G401 (cell line): ENCODE measurements at regions not wholly inside any gene's neighbourhood (a gene's known extent, or its start where the extent isn't known, plus 50 kb on each side); places are given as distances from the start of the nearest gene placed in this dataset.

Experiments
- DNase-seq: peaks from one replicate; pipeline ENCODE4 v3.0.0-alpha.2; 2015; ENCODE audit warnings: low spot score
- in situ Hi-C: cut with HindIII; loops from 2 replicates; pipeline ENCODE4 v1.10.0; 2016; ENCODE audit warnings: low sequenced_read_pairs, mixed read lengths

DNA sequence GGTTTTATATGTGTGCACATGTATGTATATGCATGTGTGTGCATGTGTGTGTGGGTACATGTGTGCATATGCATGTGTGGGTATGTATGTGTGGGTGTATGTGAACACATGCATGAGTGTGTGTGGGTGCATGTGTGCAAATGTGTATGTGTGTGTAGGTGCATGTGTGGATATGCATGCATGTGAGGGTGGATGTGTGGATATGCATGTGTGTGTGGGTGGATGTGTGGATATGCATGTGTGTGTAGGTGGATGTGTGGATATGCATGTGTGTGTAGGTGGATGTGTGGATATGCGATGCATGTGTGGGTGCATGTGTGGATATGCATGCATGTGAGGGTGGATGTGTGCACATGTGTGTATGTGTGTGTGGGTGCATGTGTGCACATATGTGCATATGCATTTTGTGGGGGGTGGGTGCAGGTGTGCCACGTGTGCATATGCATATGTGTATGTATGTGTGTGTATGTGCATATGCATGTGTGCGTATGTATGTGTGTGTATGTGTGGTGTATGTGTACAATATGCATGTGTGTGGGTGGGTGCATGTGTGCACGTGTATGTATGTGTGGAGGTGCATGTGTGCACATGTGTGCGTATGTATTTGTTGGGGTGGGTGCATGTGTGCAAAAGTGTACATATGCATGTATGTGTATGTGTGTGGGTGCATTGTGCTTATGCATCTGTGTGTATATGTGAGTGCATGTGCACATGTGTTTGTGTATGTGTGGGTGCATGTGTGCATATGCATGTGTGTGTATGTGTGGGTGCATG, 144.2 kb downstream of the GAS1 start:
- DNase-seq: no peak
- in situ Hi-C loops: no loop called here

DNA sequence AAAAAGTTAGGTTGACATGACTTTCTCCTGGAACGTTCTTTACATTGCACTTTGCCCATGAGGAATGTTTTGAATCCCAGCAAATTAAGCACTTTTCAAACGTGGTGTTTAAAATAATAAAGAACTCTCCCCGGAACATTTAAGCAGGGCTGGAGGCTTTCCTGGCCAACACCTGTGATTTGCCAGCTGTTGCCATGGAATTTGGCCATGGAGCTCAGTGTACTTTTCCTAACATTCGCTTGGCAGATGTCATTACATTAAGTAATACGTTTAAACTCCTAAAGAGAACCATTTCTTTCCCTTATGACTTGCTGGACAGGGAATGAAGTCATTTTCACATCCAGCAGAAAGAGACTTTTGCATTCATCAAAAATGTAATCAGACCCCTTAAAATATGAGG, 146.1 kb downstream of the GAS1 start:
- in situ Hi-C loops: no loop called here
- DNase-seq: no peak

GRCh38 chr9:86800681-86801080, 146.6 kb downstream of the GAS1 start:
- DNase-seq: no peak
- in situ Hi-C loops: no loop called here

DNA sequence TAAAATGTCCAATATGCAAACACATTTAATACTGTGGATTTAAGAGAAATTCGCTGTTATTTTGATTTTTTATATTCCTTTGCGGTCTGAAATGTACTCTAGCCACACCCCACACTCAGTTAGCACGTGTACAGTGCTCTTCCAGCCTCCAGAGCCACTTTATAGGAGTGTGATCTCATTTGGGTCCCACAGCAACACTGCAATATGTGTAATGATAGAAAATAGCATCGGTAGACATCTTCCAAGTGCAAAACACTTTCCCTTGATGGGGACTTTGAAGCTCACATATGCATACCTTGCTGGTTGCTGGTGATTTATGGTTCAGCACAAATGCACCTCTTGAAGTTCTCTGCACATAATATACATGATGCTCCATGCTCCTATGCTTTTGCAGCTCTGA, 148.3 kb downstream of the GAS1 start:
- in situ Hi-C loops: no loop called here
- no peak for DNase-seq

DNA sequence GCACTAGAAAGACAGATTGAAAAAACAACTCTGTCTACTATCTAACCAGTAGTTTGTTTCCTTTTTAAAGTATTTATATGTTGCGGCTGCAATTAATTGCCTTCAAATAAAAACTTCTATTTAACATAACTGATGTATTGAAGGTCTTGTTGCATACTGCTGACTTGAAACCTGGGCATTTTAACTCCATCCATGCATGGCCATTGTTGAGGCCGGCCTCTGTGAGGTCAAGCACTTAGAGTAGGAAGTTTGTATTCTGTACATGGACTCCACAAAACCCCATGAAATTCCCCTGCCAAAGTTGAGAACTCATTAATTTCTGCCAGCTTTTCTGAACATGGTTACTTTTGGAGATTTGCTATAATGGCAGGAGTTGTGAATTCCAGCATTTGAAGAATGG, 150.6 kb downstream of the GAS1 start:
- DNase-seq: no peak
- in situ Hi-C loops: no loop called here

- in situ Hi-C loops: no loop called here
Measured at GRCh38 chr9:86795823-86796553, 151.3 kb downstream of the GAS1 start.

GRCh38 chr9:86795047-86795442, 152.3 kb downstream of the GAS1 start:
- in situ Hi-C loops: no loop called here
- DNase-seq: no peak

More at GRCh38 chr9:86795823-86796553, 151.3 kb downstream of the GAS1 start:
- DNase-seq: no peak

DNA sequence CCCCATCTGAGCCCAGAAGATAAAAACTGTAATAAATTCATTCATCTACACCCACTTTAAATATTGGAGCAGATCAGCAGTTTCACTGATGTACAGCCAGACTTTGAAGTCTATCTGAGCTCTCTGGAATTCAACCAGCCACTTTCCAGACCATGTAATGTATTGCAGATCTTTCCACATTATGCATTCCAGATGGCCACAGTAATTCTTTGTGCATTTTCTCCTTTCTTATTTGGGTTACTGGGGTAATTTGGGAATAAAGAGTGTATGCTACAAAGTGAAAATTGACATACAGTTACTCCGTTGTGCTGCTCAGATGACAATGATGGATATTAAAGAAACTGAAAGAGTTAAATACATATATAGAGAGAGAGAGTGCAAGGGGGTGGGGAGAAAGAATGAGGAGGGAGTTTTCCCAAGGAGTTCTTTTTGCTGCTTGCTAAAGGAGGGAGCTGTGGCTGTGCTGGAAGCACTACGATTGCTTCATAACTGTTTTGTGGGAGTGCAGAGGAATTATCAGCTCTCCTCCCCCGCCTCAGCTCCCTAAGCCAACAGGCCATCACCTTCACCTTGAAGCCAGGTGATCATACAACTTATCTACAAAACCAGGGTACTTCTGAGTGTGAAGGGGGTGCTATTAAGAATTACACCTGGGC, 152.8 kb downstream of the GAS1 start:
- no peak for DNase-seq
- in situ Hi-C loops: no loop called here

DNA sequence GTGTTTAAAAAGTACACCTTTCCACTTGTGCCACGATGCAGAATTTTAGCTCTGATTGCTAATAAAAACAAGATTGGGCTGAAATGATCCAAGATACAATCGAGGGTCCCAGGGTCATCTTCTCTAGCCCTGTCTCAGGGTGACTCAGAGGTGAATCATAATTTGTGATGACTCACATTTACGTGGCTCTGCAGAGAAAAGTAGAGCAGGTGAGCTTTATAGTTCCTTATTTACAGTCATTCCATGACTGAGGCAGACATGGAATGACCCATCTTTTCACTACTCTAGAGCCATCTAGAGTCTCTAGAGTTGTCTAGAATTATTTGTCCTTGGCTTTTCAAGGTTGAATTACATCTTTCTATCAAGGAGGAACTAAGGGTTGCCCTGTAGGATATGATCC, 155.2 kb downstream of the GAS1 start:
- in situ Hi-C loops: no loop called here
- no peak for DNase-seq

DNA sequence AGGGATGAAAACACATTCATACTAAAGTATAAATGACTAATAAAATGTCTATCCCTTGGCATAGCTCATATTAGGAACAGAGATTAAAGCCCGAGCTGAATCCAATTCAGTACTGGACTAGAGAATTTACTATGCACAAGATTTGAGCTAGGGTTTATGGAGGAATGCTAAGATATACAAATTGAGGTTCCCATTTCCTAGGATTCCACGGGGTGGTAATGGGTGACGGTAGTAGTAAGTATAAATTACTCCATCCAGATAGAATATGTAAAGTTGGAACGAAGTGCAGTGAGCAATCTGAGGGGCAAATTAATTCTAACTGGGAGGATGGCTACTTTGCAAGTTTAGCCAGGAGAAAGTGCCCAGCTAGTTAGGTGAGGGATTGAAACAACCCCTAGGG, 156.5 kb downstream of the GAS1 start:
- in situ Hi-C loops: no loop called here
- no peak for DNase-seq

DNA sequence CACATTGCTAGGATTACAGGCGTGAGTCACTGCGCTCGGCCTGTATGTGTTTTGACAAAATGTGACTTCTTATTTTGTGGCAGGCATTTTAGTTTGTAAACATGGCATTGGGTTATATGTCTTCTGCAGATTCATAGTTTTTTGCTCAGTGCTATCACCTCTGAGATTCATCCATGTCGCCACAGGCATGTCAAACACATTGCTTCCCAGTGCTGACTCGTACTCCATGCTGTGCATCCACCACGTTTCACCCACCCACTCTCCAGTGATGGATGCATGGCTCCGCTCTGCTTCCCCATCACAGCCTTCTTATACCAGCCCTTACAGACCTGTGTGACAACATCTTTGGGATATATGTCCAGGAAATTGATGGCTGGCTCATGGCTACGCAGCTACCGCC, 158.8 kb downstream of the GAS1 start:
- no peak for DNase-seq
- in situ Hi-C loops: no loop called here

DNA sequence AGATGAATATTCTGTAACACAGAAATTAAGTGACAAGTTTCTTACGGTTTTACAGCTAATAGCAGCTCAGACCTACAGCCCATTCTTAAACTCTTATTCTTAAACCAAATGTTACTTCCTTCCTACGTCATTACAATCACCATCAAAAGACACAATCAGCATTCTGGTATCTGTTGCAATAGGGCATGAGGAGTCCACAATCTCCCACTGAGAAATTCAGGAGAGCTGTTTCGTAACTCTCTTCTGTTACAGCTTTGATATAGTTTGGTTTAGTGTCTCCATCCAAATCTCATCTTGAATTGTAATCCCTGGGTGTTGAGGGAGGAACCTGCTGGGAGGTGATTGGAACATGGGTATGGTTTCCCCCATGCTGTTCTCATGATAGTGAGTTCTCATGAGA, 163.4 kb downstream of the GAS1 start:
- in situ Hi-C loops: no loop called here

GRCh38 chr9:86782831-86783230, 164.5 kb downstream of the GAS1 start:
- in situ Hi-C loops: no loop called here
- no peak for DNase-seq

More for the DNA sequence above, 163.4 kb downstream of the GAS1 start:
- DNase-seq: no peak

GRCh38 chr9:86778761-86779160, 168.5 kb downstream of the GAS1 start:
- in situ Hi-C loops: no loop called here

GRCh38 chr9:86775718-86776117, 171.6 kb downstream of the GAS1 start:
- in situ Hi-C loops: no loop called here

More at GRCh38 chr9:86778761-86779160, 168.5 kb downstream of the GAS1 start:
- no peak for DNase-seq

DNA sequence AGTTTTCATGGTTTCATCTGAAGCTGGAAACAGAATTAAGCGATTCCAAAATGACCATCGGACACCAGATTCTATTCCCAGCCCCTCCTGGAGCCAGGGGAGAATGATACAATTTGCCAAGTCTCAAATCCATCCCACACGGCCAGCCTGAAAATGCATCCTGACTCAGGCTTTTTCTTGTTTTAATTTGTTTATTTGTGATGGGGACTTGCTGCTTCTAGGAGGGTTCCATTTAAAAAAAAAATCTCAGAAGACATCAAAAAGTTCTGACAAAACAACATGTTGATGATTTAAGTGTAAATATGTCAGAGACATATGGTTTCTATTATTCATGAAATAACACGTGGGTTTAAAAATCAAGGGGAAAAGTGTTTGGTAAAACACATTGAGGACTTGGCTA, 173.2 kb downstream of the GAS1 start:
- DNase-seq: no peak
- in situ Hi-C loops: no loop called here

More at GRCh38 chr9:86775718-86776117, 171.6 kb downstream of the GAS1 start:
- no peak for DNase-seq

DNA sequence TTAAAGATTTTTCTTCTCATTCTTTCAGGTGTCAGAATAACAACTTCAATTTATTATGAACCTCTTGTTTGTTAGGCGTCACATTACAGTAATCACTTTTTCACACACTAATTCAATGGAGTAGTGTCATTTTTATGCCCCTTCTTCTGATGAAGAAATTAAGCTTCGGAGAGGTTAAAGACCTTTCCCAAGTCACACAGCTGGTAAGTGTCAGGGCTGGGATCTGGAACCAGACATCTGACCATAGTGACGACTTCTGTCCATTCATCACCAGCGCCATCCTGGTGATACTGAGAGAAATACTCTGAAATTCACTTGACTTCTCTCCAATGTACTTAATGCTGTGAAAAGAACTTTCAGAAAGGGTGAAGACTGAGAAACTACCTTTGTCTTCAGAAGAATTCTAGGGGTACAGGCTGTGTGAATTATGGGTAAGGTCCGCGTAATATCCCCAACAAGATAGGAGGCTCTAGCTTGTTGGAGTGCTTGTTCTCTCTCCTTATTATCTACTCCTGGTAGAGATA, 173.8 kb downstream of the GAS1 start:
- in situ Hi-C loops: no loop called here
- DNase-seq: no peak

GRCh38 chr9:86772635-86772993, 174.7 kb downstream of the GAS1 start:
- in situ Hi-C loops: no loop called here

GRCh38 chr9:86771941-86772634, 175.2 kb downstream of the GAS1 start:
- DNase-seq: no peak
- in situ Hi-C loops: no loop called here

More at GRCh38 chr9:86772635-86772993, 174.7 kb downstream of the GAS1 start:
- no peak for DNase-seq
